GM18868 (cell line): ENCODE measurements at regions not wholly inside any gene's neighbourhood (a gene's known extent, or its start where the extent isn't known, plus 50 kb on each side); places are given as distances from the start of the nearest gene placed in this dataset.

Experiments used
- ATAC-seq: cut with Tn5 transposase; IDR thresholded peaks from one replicate; pipeline ENCODE4 v1.9.1; 2021; ENCODE audit warnings: mild to moderate bottlenecking, moderate library complexity; ENCODE audit not compliant: unreplicated experiment

GRCh38 chr7:81607987-81608386 is 161.9 kb downstream of the HGF start:
- ATAC-seq: no peak

- no peak for ATAC-seq
These were observed 163.6 kb downstream of the HGF start for GRCh38 chr7:81606078-81606863.

- ATAC-seq: no peak
These were observed 164.4 kb downstream of the HGF start for GRCh38 chr7:81605493-81605892.

- ATAC-seq: no peak
These were observed 165.1 kb downstream of the HGF start for GRCh38 chr7:81604808-81605174.

- no peak for ATAC-seq
These were observed 165.6 kb downstream of the HGF start for GRCh38 chr7:81604075-81604807.

GRCh38 chr7:81600608-81601007 is 169.2 kb downstream of the HGF start:
- ATAC-seq: no peak

- peak; percentile 62 for ATAC-seq
These were observed 170.9 kb downstream of the HGF start for GRCh38 chr7:81598951-81599350.

GRCh38 chr7:81594767-81595166 is 175.1 kb downstream of the HGF start:
- ATAC-seq: no peak

GRCh38 chr7:81590131-81590530 is 179.7 kb downstream of the HGF start:
- no peak for ATAC-seq

- ATAC-seq: no peak
These were observed 185.2 kb downstream of the HGF start for GRCh38 chr7:81584667-81585066.

- no peak for ATAC-seq
These were observed 185.8 kb downstream of the HGF start for GRCh38 chr7:81583882-81584533.

- peak; percentile 54 for ATAC-seq
These were observed 186.8 kb downstream of the HGF start for GRCh38 chr7:81583090-81583489.

GRCh38 chr7:81577642-81578340 is 192.1 kb downstream of the HGF start:
- ATAC-seq: no peak

GRCh38 chr7:81574723-81575326 is 195.0 kb downstream of the HGF start:
- no peak for ATAC-seq

- no peak for ATAC-seq
These were observed 195.9 kb downstream of the HGF start for GRCh38 chr7:81573932-81574331.

GRCh38 chr7:81573128-81573527 is 196.7 kb downstream of the HGF start:
- ATAC-seq: no peak

- no peak for ATAC-seq
These were observed 207.3 kb downstream of the HGF start for GRCh38 chr7:81562581-81562980.

GRCh38 chr7:81560708-81561107 is 209.1 kb downstream of the HGF start:
- no peak for ATAC-seq

GRCh38 chr7:81549484-81550016 is 220.3 kb downstream of the HGF start:
- no peak for ATAC-seq

- ATAC-seq: no peak
These were observed 234.9 kb downstream of the HGF start for GRCh38 chr7:81534996-81535395.

GRCh38 chr7:81534446-81534845 is 235.4 kb downstream of the HGF start:
- no peak for ATAC-seq
